ENCODE measurements at regions not wholly inside any gene's neighbourhood (a gene's known extent, or its start where the extent isn't known, plus 50 kb on each side); places are given as distances from the start of the nearest gene placed in this dataset.

GRCh38 chr6:137271245-137272183 lies 52.3 kb upstream of the IFNGR1 start:
- 36 to 39% (median 37%) methylated on average over 5 of the region's 5 CpGs for WGBS, 3 donors
- Histone ChIP-seq H3K27ac (no peak overlapping the region), H3K36me3 (no peaks in the 10 kb centered on the region), H3K27me3 (no peaks in the 10 kb centered on the region), H3K4me3 (no peak overlapping the region), H3K4me1 (ENCODE audit: insufficient read depth) (no peaks in the 10 kb centered on the region), H3K9me3 (no peaks in the 10 kb centered on the region)
- intact Hi-C loops (cut with DNase I) = no loop called here
- peak in 2 of 3 donors; percentile 63 to 74 for TF ChIP-seq CTCF (IDR thresholded peaks at IDR 0.05)
- no peak for TF ChIP-seq EP300 (IDR thresholded peaks at IDR 0.05)
- TF ChIP-seq POLR2A (IDR thresholded peaks at IDR 0.05) = no peak
- no peak for DNase-seq

- Histone ChIP-seq H3K4me1 (ENCODE audit: insufficient read depth) (no peaks in the 10 kb centered on the region), H3K36me3 (no peaks in the 10 kb centered on the region), H3K9me3 (no peaks in the 10 kb centered on the region), H3K4me3 (no peak overlapping the region), H3K27ac (no peak overlapping the region), H3K27me3 (no peaks in the 10 kb centered on the region)
- TF ChIP-seq EP300 (IDR thresholded peaks at IDR 0.05) = no peak
- TF ChIP-seq CTCF (IDR thresholded peaks at IDR 0.05) = no peak
- TF ChIP-seq POLR2A (IDR thresholded peaks at IDR 0.05) = no peak
- 41 to 51% (median 51%) methylated on average over 3 of the region's 3 CpGs for WGBS, 3 donors
- intact Hi-C loops (cut with DNase I) = no loop called here
- DNase-seq = no peak
These were observed 50.6 kb upstream of the IFNGR1 start for GRCh38 chr6:137269803-137270202.

DNA sequence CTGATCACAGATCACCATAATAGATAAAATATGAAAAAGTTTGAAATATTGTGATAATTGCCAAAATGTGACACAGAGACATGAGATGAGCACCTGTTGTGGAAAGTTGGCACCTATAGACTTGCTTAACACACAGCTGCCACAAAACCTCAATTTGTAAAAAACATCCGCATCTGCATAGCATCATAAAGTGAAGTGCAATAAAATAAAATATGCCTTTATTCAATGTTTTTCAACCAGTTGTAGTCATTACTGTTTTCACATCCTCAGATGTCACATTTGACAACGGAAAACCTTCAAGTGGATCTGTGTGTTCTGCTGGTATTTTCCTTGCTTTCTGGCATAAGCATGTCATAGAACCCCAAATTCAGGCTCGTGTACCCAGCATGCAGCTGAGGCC lies 50.2 kb upstream of the IFNGR1 start:
- WGBS, 3 donors = 85 to 89% (median 87%) methylated on average over 3 of the region's 3 CpGs
- Histone ChIP-seq H3K27me3 (no peaks in the 10 kb centered on the region), H3K4me1 (ENCODE audit: insufficient read depth) (no peaks in the 10 kb centered on the region), H3K4me3 (no peak overlapping the region), H3K9me3 (no peaks in the 10 kb centered on the region), H3K36me3 (no peaks in the 10 kb centered on the region), H3K27ac (no peak overlapping the region)
- no peak for DNase-seq
- TF ChIP-seq POLR2A (IDR thresholded peaks at IDR 0.05) (no peak), CTCF (IDR thresholded peaks at IDR 0.05) (no peak), EP300 (IDR thresholded peaks at IDR 0.05) (no peak)
- intact Hi-C loops (cut with DNase I) = no loop called here

Measured in ovary (tissue), 7 donors.